K562 (cell line): ENCODE measurements at regions not wholly inside any gene's neighbourhood (a gene's known extent, or its start where the extent isn't known, plus 50 kb on each side); places are given as distances from the start of the nearest gene placed in this dataset.
A peak's percentile ranks its signal among the peaks of the same experiment; 100 is the strongest.

Experiments
- ATAC-seq: fragments of 200-7000 bp; cut with Tn5 transposase; 3 replicates; pipeline ENCODE4 v1.9.1; 2020; ENCODE audit warnings: moderate library complexity
- BruUV-seq: library from RNA; stranded (reverse); fragments of 400-500 nt; replicated peaks from 2 replicates; lab custom pipeline; 2021; lab: Mats Ljungman, UMichigan
- CTCF ChIA-PET: fragments of 300-600 bp; formaldehyde crosslinking; extraction: SDS; loops from one replicate; lab custom pipeline; 2021; ENCODE audit warnings: low intra/inter-chr PET ratio; lab: Yijun Ruan, JAX
- POLR2A ChIA-PET: fragments of 300-600, 350-650 bp; sonication (Branson Sonifier 250); formaldehyde crosslinking; extraction: SDS; loops from one replicate; lab custom pipeline; 2021; ENCODE audit warnings: antibody characterized with exemption, inconsistent platforms; lab: Yijun Ruan, JAX
- DNase-seq, 4 experiments: peaks; one replicate each; pipeline versions ENCODE4 v3.0.0 to v3.0.0-alpha.2; 2011 to 2018; ENCODE audit warnings: low spot score in 3 of 4, mixed read lengths in 3 of 4; ENCODE audit errors: extremely low read depth in 1 of 4
- FAIRE-seq: peaks from 2 replicates; lab custom pipeline; 2011; peaks lifted over from hg19 to GRCh38; lab: Jason Lieb, UNC
- H2AFZ ChIP-seq: 2 replicates; pipeline ENCODE4 v1.6.0; 2011; ENCODE audit warnings: low read depth, low read length, control low read depth, inconsistent platforms
- H3K27ac ChIP-seq: fragments of 200-600 bp; 3 replicates; pipeline ENCODE4 v1.8.0; 2011; ENCODE audit warnings: low read depth, mild to moderate bottlenecking, control low read depth, inconsistent platforms, low read length, moderate library complexity, mixed read lengths; ENCODE audit errors: extremely low read depth
- H3K27me3 ChIP-seq, 2 experiments: fragments of 300-600 bp in 1 of 2; 2 replicates in 1 of 2; 3 replicates in 1 of 2; pipeline versions ENCODE4 v1.6.0 to v1.8.0; 2011; ENCODE audit warnings: inconsistent platforms in 2 of 2, low read length in 2 of 2, mild to moderate bottlenecking in 1 of 2, mixed read lengths in 1 of 2, moderate library complexity in 1 of 2; ENCODE audit not compliant: control insufficient read depth in 2 of 2, insufficient read depth in 2 of 2
- H3K36me3 ChIP-seq: fragments of 300-600 bp; 3 replicates; pipeline ENCODE4 v1.8.0; 2011; ENCODE audit warnings: mild to moderate bottlenecking, low read length, inconsistent platforms; ENCODE audit not compliant: control insufficient read depth, insufficient read depth
- H3K4me1 ChIP-seq, 2 experiments: fragments of 200-600 bp in 1 of 2; replicated peaks in 1 of 2; 2 replicates in 1 of 2; 3 replicates in 1 of 2; pipeline versions ENCODE4 v1.5.1 to v1.8.0; 2011; ENCODE audit warnings: inconsistent platforms in 2 of 2, low read length in 2 of 2, mild to moderate bottlenecking in 1 of 2, mixed read lengths in 1 of 2, moderate library complexity in 1 of 2; ENCODE audit not compliant: control insufficient read depth in 2 of 2, insufficient read depth in 2 of 2
- H3K4me2 ChIP-seq: 2 replicates; pipeline ENCODE4 v1.6.1; 2011; ENCODE audit warnings: low read length, control low read depth, inconsistent platforms, mixed read lengths; ENCODE audit not compliant: insufficient read depth
- H3K4me3 ChIP-seq: fragments of 200-600 bp; sonication (generic), shearing (Covaris generic); 2 replicates; pipeline ENCODE4 v1.5.1; 2016; ENCODE audit warnings: control low read depth, inconsistent platforms
- H3K79me2 ChIP-seq: fragments of 200-600 bp; 3 replicates; pipeline ENCODE4 v1.8.0; 2011; ENCODE audit warnings: low read length, inconsistent platforms; ENCODE audit not compliant: control insufficient read depth, insufficient read depth
- H3K9ac ChIP-seq, 2 experiments: 2 replicates each; pipeline versions ENCODE4 v1.6.0 to v1.6.1; 2011; ENCODE audit warnings: low read depth in 2 of 2, low read length in 2 of 2, control low read depth in 1 of 2, inconsistent platforms in 1 of 2, mild to moderate bottlenecking in 1 of 2, mixed read lengths in 1 of 2; ENCODE audit not compliant: insufficient read depth in 1 of 2
- H3K9me1 ChIP-seq: one replicate; pipeline ENCODE4 v1.6.0; 2011; ENCODE audit warnings: inconsistent platforms, mild to moderate bottlenecking, low read length, moderate library complexity; ENCODE audit not compliant: control insufficient read depth, insufficient read depth
- H3K9me3 ChIP-seq: replicated peaks from 2 replicates; pipeline ENCODE4 v1.5.1; 2011; ENCODE audit warnings: low read depth, low read length, inconsistent platforms; ENCODE audit not compliant: control insufficient read depth, insufficient read depth
- H4K20me1 ChIP-seq: replicated peaks from 2 replicates; pipeline ENCODE4 v1.6.1; 2011; ENCODE audit warnings: low read length, inconsistent platforms, mixed read lengths; ENCODE audit not compliant: control insufficient read depth, insufficient read depth
- MAFF ChIP-seq: IDR thresholded peaks from 2 replicates; pipeline ENCODE4 v1.6.1; 2012; ENCODE audit warnings: low read length, improper control_type of control experiment
- MAFK ChIP-seq: IDR thresholded peaks from 2 replicates; pipeline ENCODE4 v1.6.1; 2011; ENCODE audit warnings: low read length, improper control_type of control experiment
- NFIC ChIP-seq: fragments of 450-650 bp; IDR thresholded peaks from 2 replicates; pipeline ENCODE4 v1.6.1; 2017; ENCODE audit warnings: mild to moderate bottlenecking, inconsistent platforms
- RAD51 ChIP-seq: fragments of 450-650 bp; IDR thresholded peaks from 2 replicates; pipeline ENCODE4 v1.7.1; 2016; ENCODE audit warnings: low read depth, mild to moderate bottlenecking, borderline replicate concordance
- SP2 ChIP-seq: IDR thresholded peaks from 2 replicates; pipeline ENCODE4 v1.6.1; 2011; ENCODE audit warnings: mild to moderate bottlenecking, low read depth, low read length, moderate library complexity; ENCODE audit not compliant: poor library complexity, severe bottlenecking; ENCODE audit errors: extremely low read depth
- ZNF232 ChIP-seq: sonication (generic); formaldehyde crosslinking; IDR thresholded peaks from 2 replicates; pipeline ENCODE4 v1.8.0; 2022; ENCODE audit warnings: mild to moderate bottlenecking, missing genetic modification reagents
- ZNF316 ChIP-seq: fragments of 450-650 bp; IDR thresholded peaks from 2 replicates; pipeline ENCODE4 v1.6.1; 2016
- in situ Hi-C: fragments of 300-500 bp; cut with MboI; formaldehyde crosslinking; loops from 4 replicates; pipeline ENCODE4 v1.15.0; 2018; ENCODE audit warnings: inconsistent platforms, mixed read lengths
- intact Hi-C: fragments of 100-400 bp; cut with micrococcal nuclease; formaldehyde crosslinking; loops from 2 replicates; pipeline ENCODE4 v1.14.2; 2022
- TF ChIP-seq, protein P1 (sequence below): fragments of 450-650 bp; IDR thresholded peaks from 2 replicates; pipeline ENCODE4 v1.6.1; 2017; ENCODE audit warnings: antibody characterized with exemption

GRCh38 chr21:25103500-25104207 is 503.6 kb downstream of the MRPL39 start:
- Histone ChIP-seq H3K27ac (no peak overlapping the region), H3K4me2 (no peak overlapping the region), H3K9ac (no peak overlapping the region), H3K4me1 (no peaks in the 10 kb centered on the region), H3K9me1 (no peaks in the 10 kb centered on the region), H3K27me3 (no peaks in the 10 kb centered on the region), H3K9me3 (no peaks in the 10 kb centered on the region), H4K20me1 (no peaks in the 10 kb centered on the region), H3K79me2 (no peaks in the 10 kb centered on the region), H3K36me3 (no peaks in the 10 kb centered on the region), H3K4me3 (no peak overlapping the region), H2AFZ (no peak overlapping the region)
- TF ChIP-seq MAFF (peak; percentile 25; the same call in 1 of the 2 replicates), NFIC (no peak), MAFK (0 out of 2 replicates have a peak, but pooled peaks have one; percentile 16), SP2 (no peak), ZNF232 (CRISPR knock-in tag) (no peak), ZNF316 (peak; percentile 42; the same call in 1 of the 2 replicates), RAD51 (no peak)
- TF ChIP-seq, protein P1, sequence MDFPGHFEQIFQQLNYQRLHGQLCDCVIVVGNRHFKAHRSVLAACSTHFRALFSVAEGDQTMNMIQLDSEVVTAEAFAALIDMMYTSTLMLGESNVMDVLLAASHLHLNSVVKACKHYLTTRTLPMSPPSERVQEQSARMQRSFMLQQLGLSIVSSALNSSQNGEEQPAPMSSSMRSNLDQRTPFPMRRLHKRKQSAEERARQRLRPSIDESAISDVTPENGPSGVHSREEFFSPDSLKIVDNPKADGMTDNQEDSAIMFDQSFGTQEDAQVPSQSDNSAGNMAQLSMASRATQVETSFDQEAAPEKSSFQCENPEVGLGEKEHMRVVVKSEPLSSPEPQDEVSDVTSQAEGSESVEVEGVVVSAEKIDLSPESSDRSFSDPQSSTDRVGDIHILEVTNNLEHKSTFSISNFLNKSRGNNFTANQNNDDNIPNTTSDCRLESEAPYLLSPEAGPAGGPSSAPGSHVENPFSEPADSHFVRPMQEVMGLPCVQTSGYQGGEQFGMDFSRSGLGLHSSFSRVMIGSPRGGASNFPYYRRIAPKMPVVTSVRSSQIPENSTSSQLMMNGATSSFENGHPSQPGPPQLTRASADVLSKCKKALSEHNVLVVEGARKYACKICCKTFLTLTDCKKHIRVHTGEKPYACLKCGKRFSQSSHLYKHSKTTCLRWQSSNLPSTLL, result no peak
- in situ Hi-C loops (no loop called here), intact Hi-C loops (no loop called here)
- FAIRE-seq (no peak), DNase-seq (no peak), ATAC-seq (no peak)
- BruUV-seq, result no TSS peak
- ChIA-PET POLR2A (no interaction called here), CTCF (no interaction called here)
